ENCODE measurements at regions not wholly inside any gene's neighbourhood (a gene's known extent, or its start where the extent isn't known, plus 50 kb on each side); places are given as distances from the start of the nearest gene placed in this dataset.

DNA sequence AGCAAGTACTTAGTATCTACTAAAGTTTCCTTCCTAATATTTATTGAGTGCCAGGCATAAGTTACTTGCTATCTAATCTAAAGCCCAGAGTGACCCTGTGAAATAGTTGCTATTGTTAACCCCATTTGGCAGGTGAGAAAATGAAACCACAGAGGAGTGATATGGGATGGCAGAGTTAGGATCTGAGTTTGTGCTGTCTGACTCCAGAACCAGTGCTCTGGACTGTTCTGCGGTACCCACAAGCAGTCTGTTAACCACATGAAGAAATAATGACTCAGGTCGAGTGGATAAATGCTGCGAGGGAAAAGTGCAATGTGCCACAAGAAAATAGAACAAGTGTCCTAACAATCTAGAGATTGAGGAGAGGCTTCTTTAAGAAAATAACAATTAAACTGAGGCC, 60.7 kb upstream of the GZMB start:
- TF ChIP-seq TSHZ1 (tag by site-specific recombination; IDR thresholded peaks at IDR 0.05; ENCODE audit: borderline replicate concordance) (no peak), KLF10 (tag by site-specific recombination; IDR thresholded peaks at IDR 0.05) (no peak)
- TF ChIP-seq, protein P1, sequence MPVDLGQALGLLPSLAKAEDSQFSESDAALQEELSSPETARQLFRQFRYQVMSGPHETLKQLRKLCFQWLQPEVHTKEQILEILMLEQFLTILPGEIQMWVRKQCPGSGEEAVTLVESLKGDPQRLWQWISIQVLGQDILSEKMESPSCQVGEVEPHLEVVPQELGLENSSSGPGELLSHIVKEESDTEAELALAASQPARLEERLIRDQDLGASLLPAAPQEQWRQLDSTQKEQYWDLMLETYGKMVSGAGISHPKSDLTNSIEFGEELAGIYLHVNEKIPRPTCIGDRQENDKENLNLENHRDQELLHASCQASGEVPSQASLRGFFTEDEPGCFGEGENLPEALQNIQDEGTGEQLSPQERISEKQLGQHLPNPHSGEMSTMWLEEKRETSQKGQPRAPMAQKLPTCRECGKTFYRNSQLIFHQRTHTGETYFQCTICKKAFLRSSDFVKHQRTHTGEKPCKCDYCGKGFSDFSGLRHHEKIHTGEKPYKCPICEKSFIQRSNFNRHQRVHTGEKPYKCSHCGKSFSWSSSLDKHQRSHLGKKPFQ (tag by site-specific recombination; IDR thresholded peaks at IDR 0.05): no peak

All from HEK293 (cell line).